Prostate gland (tissue), 2 donors: ENCODE measurements at regions not wholly inside any gene's neighbourhood (a gene's known extent, or its start where the extent isn't known, plus 50 kb on each side); places are given as distances from the start of the nearest gene placed in this dataset.

Source experiments
- DNase-seq: peaks from one replicate; pipeline ENCODE4 v3.0.0-alpha.2; 2019; ENCODE audit warnings: low spot score
- H3K27ac ChIP-seq, 2 donors: fragments of 200-600 bp; sonication (generic); 2 replicates each; pipeline ENCODE4 v1.5.1; 2017 to 2019
- H3K27me3 ChIP-seq: fragments of 200-600 bp; sonication (generic); replicated peaks from 2 replicates; pipeline ENCODE4 v1.5.1; 2019; ENCODE audit not compliant: insufficient read depth
- H3K36me3 ChIP-seq, 2 donors: fragments of 200-600 bp; sonication (generic); 1 replicate in 1 of 2; 2 replicates in 1 of 2; pipeline versions ENCODE4 v1.5.1 to v1.8.1; 2017 to 2019
- H3K4me1 ChIP-seq: fragments of 200-600 bp; sonication (generic); replicated peaks from 2 replicates; pipeline ENCODE4 v1.5.1; 2019
- H3K4me3 ChIP-seq, 2 donors: fragments of 200-600 bp; sonication (generic); 2 replicates each; pipeline ENCODE4 v1.5.1; 2017 to 2019
- H3K9me3 ChIP-seq: fragments of 200-600 bp; sonication (generic); 2 replicates; pipeline ENCODE4 v1.5.1; 2017
- POLR2A ChIP-seq: fragments of 450-650 bp; IDR thresholded peaks from one replicate; pipeline ENCODE4 v1.6.1; 2016; ENCODE audit warnings: antibody characterized with exemption, mild to moderate bottlenecking
- POLR2AphosphoS5 ChIP-seq: sonication (generic); formaldehyde crosslinking; IDR thresholded peaks from one replicate; pipeline ENCODE4 v1.6.1; 2017; ENCODE audit warnings: antibody characterized with exemption
- WGBS: methylation state at CpG from one replicate; pipeline ENCODE4 v1.1.5; 2018; 5-methylcytosine and 5-hydroxymethylcytosine counted together
- intact Hi-C: fragments of 100-400 bp; cut with DNase I; formaldehyde crosslinking; loops from one replicate; pipeline ENCODE4 v1.14.2; 2022
- TF ChIP-seq, protein P1 (sequence below), 4 experiments: fragments of 200-600 bp in 2 of 4; fragments of 450-650 bp in 2 of 4; sonication (generic) in 2 of 4; IDR thresholded peaks; 1 replicate in 3 of 4; 2 replicates in 1 of 4; pipeline ENCODE4 v1.5.1; 2016 to 2019; ENCODE audit warnings: antibody characterized with exemption in 4 of 4, mild to moderate bottlenecking in 2 of 4, moderate library complexity in 2 of 4

DNA sequence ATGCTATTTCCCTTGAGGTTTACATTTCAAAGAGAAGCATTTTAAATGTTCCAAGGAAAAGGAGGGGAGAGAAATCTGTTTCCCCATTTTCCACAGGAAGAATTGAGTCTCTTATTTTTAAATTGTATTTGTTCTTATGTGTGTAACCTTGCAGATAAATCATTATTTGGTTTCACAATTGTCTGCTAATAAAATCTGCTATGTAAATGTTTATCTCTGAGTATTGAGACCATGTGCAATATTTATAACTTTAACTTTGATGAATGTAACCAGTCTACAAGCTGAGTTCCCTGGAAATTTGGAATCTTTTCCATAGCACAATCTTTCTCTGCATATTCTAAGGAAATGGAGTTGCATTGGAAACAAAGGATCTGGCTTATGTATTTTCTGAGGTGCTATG is 209.6 kb downstream of the PTBP2 start:
- Histone ChIP-seq H3K27ac (no peak overlapping the region), H3K36me3 (no peaks in the 10 kb centered on the region), H3K9me3 (no peaks in the 10 kb centered on the region), H3K4me1 (no peaks in the 10 kb centered on the region), H3K4me3 (no peak overlapping the region), H3K27me3 (no peaks in the 10 kb centered on the region)
- intact Hi-C loops, result no loop called here
- TF ChIP-seq POLR2AphosphoS5 (no peak), POLR2A (no peak)
- TF ChIP-seq, protein P1, sequence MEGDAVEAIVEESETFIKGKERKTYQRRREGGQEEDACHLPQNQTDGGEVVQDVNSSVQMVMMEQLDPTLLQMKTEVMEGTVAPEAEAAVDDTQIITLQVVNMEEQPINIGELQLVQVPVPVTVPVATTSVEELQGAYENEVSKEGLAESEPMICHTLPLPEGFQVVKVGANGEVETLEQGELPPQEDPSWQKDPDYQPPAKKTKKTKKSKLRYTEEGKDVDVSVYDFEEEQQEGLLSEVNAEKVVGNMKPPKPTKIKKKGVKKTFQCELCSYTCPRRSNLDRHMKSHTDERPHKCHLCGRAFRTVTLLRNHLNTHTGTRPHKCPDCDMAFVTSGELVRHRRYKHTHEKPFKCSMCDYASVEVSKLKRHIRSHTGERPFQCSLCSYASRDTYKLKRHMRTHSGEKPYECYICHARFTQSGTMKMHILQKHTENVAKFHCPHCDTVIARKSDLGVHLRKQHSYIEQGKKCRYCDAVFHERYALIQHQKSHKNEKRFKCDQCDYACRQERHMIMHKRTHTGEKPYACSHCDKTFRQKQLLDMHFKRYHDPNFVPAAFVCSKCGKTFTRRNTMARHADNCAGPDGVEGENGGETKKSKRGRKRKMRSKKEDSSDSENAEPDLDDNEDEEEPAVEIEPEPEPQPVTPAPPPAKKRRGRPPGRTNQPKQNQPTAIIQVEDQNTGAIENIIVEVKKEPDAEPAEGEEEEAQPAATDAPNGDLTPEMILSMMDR (IDR thresholded peaks at IDR 0.05), result no peak
- no peak for DNase-seq

DNA sequence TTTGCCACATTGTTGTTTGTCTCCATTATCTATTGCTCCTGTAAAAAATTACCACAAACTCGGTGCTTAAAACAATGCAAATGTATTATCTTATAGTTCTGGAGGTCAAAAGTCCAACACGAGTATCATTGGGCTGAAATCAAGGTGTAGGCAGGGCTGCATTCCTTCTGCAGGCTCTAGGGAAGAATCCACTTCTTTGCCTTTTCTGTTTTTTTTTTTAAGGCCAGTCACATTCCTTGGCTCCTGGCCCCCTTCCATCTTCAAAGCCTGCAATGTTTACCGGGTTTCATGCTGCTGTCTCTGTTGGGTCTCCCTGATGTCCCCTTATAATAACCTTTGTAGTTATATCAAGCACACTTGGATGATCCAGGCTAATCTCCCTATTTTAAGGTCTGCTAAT is 212.7 kb downstream of the PTBP2 start:
- no peak for TF ChIP-seq POLR2AphosphoS5
- no peak for TF ChIP-seq POLR2A
- TF ChIP-seq, protein P1 (IDR thresholded peaks at IDR 0.05), result no peak
- intact Hi-C loops, result no loop called here

DNA sequence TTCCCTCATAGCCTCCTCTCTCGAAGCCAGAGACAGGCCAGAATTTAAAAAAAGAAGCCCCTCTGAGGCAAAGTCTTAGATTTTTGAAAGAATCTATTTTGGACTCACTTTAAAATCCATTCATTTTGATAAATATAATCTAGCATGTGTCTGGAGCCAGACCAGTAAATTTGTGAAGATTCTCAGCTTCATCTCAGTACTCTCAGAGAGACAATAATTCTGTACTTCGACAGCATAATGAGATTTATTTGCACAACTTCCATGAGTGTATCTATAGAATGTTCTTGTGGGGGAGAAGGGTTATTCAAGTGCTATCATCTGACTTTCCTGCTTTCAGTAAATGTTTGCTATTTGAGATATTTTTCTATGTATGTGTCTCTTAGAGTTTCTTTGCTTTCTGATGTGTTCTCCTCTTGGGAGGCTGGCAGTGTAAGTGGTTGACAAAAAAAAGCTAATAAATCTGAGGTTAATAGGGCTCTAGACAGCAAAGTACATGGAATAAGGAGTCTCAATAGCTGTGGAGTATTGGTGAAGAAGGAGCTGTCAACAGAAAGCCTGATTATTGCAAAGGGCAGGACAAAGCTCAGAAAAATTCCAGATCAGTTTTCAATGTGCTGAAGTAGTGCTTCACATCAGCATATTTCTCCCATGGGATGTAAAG is 223.0 kb downstream of the PTBP2 start:
- H3K27ac ChIP-seq, result no peak overlapping the region
- no peaks in the 10 kb centered on the region for H3K4me1 ChIP-seq

More for the DNA sequence above, 212.7 kb downstream of the PTBP2 start:
- 26% methylated on average over 3 of the region's 3 CpGs for WGBS
- DNase-seq, result no peak
- H3K4me3 ChIP-seq, result no peak overlapping the region
- no peaks in the 10 kb centered on the region for H3K27me3 ChIP-seq
- H3K4me1 ChIP-seq, result no peaks in the 10 kb centered on the region
- no peak overlapping the region for H3K27ac ChIP-seq
- H3K9me3 ChIP-seq, result no peaks in the 10 kb centered on the region
- no peaks in the 10 kb centered on the region for H3K36me3 ChIP-seq

DNA sequence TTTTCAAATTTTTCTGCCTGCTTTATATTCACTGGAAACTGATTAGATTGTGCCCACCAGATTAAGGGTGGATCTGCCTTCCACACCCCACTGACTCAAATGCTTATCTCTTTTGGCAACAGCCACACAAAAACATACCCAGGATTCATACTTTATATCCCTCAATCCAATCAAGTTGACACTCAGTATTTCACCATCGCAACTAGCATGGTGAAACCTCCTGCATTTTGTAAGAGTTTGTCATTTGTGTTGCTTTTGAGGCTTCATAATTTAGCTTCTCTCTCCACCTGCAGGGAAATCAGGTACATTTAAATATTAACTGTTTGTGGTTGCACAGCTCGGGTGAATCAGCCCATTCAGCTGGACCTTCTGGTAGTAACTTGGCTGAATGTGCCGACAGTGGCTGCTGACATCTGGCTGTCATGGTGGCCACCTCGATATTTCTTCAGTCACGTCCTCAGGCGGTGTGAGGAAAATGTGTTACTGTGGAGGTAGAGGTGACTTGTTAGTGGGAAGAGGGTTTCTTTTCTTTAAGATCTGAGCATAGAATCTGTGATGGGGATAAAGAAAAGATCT is 224.0 kb downstream of the PTBP2 start:
- no peak for DNase-seq
- Histone ChIP-seq H3K27me3 (no peaks in the 10 kb centered on the region), H3K36me3 (no peaks in the 10 kb centered on the region), H3K4me3 (no peak overlapping the region), H3K9me3 (no peaks in the 10 kb centered on the region), H3K27ac (no peak overlapping the region), H3K4me1 (no peaks in the 10 kb centered on the region)
- TF ChIP-seq, protein P1 (IDR thresholded peaks at IDR 0.05), result no peak
- no peak for TF ChIP-seq POLR2AphosphoS5
- no peak for TF ChIP-seq POLR2A
- 95% methylated on average over 6 of the region's 6 CpGs for WGBS
- intact Hi-C loops, result no loop called here

More for the DNA sequence above, 223.0 kb downstream of the PTBP2 start:
- WGBS, result 56% methylated on average over 2 of the region's 2 CpGs
- Histone ChIP-seq H3K4me3 (no peak overlapping the region), H3K9me3 (no peaks in the 10 kb centered on the region), H3K27me3 (no peaks in the 10 kb centered on the region), H3K36me3 (no peaks in the 10 kb centered on the region)
- TF ChIP-seq, protein P1 (IDR thresholded peaks at IDR 0.05), result no peak
- TF ChIP-seq POLR2AphosphoS5 (no peak), POLR2A (no peak)
- no peak for DNase-seq
- intact Hi-C loops, result no loop called here
